Ovary (tissue), 7 donors: ENCODE measurements at regions not wholly inside any gene's neighbourhood (a gene's known extent, or its start where the extent isn't known, plus 50 kb on each side); places are given as distances from the start of the nearest gene placed in this dataset.

Source experiments
- DNase-seq, 5 donors: peaks; one replicate each; pipeline ENCODE4 v3.0.0-alpha.2; 2019 to 2020
- H3K27ac ChIP-seq, 2 donors: fragments of 200-600 bp; one replicate each; pipeline versions ENCODE4 v1.5.1 to v1.8.0; 2019 to 2022
- H3K27me3 ChIP-seq: fragments of 200-600 bp; one replicate; pipeline ENCODE4 v1.8.0; 2022
- H3K36me3 ChIP-seq: fragments of 200-600 bp; sonication (generic); one replicate; pipeline ENCODE4 v1.5.1; 2019
- H3K4me1 ChIP-seq: one replicate; pipeline ENCODE4 v1.8.1; 2013; ENCODE audit warnings: mild to moderate bottlenecking, moderate library complexity; ENCODE audit not compliant: insufficient read depth
- H3K4me3 ChIP-seq: fragments of 200-600 bp; sonication (generic); one replicate; pipeline ENCODE4 v1.5.1; 2017
- H3K9me3 ChIP-seq, 2 donors: fragments of 200-600 bp in 1 of 2; sonication (generic) in 1 of 2; one replicate each; pipeline versions ENCODE4 v1.5.1 to v1.8.1; 2013 to 2019; ENCODE audit warnings: mild to moderate bottlenecking in 1 of 2, moderate library complexity in 1 of 2
- CTCF ChIP-seq, 3 donors: fragments of 450-650 bp in 2 of 3; fragments of 200-600 bp in 1 of 3; IDR thresholded peaks; one replicate each; pipeline versions ENCODE4 v1.5.1 to v1.8.0; 2016 to 2022; ENCODE audit warnings: antibody characterized with exemption in 3 of 3, mild to moderate bottlenecking in 1 of 3
- EP300 ChIP-seq: sonication (generic); formaldehyde crosslinking; IDR thresholded peaks from one replicate; pipeline ENCODE4 v1.6.1; 2017; ENCODE audit warnings: antibody characterized with exemption
- POLR2A ChIP-seq: fragments of 450-650 bp; IDR thresholded peaks from one replicate; pipeline ENCODE4 v1.6.1; 2017; ENCODE audit warnings: antibody characterized with exemption, mild to moderate bottlenecking, moderate library complexity
- WGBS, 3 donors: extraction: QIAGEN DNeasy Blood & Tissue Kit in 1 of 3; methylation state at CpG; one replicate each; pipeline versions ENCODE4 v1.1.5 to v1.1.7; 2013 to 2017; 5-methylcytosine and 5-hydroxymethylcytosine counted together
- intact Hi-C, 4 donors: fragments of 100-400 bp; cut with DNase I; formaldehyde crosslinking; loops; one replicate each; pipeline versions ENCODE4 v1.11.0 to v1.15.1; 2022 to 2023
- donor health status: DM: no; HTN: no; CAD: no; lungs with moderate emphysema.
- donor health status: DM: no; HTN: no; CAD: no.
- donor health status: Bipolar disorder and iron deficiency.
- donor health status: DM: no; HTN: no; CAD: no.
- donor health status: DM: yes; HTN: yes; CAD: no.

GRCh38 chr4:176575141-176575730, 217.5 kb downstream of the VEGFC start:
- DNase-seq = no peak
- Histone ChIP-seq H3K36me3 (no peaks in the 10 kb centered on the region), H3K4me3 (no peak overlapping the region), H3K4me1 (peaks cover 4% of the 10 kb centered on the region), H3K9me3 (no peaks in the 10 kb centered on the region), H3K27ac (no peak overlapping the region), H3K27me3 (no peaks in the 10 kb centered on the region)
- intact Hi-C loops = no loop called here
- TF ChIP-seq CTCF (IDR thresholded peaks at IDR 0.05) = no peak
- no peak for TF ChIP-seq POLR2A
- no peak for TF ChIP-seq EP300
- 6 to 11% (median 7%) methylated on average over 2 of the region's 2 CpGs for WGBS, 3 donors

GRCh38 chr4:176579226-176579625, 213.5 kb downstream of the VEGFC start:
- Histone ChIP-seq H3K4me1 (peaks cover 2% of the 10 kb centered on the region), H3K4me3 (no peak overlapping the region), H3K27me3 (no peaks in the 10 kb centered on the region), H3K9me3 (no peaks in the 10 kb centered on the region), H3K27ac (no peak overlapping the region), H3K36me3 (no peaks in the 10 kb centered on the region)
- DNase-seq = no peak
- TF ChIP-seq POLR2A = no peak
- no peak for TF ChIP-seq CTCF (IDR thresholded peaks at IDR 0.05)
- no peak for TF ChIP-seq EP300
- intact Hi-C loops = no loop called here
- 17 to 60% (median 36%) methylated on average over 6 of the region's 6 CpGs for WGBS, 3 donors

- no peaks in the 10 kb centered on the region for H3K9me3 ChIP-seq
- H3K36me3 ChIP-seq = no peaks in the 10 kb centered on the region
- TF ChIP-seq EP300 (no peak), CTCF (IDR thresholded peaks at IDR 0.05) (no peak), POLR2A (no peak)
- no peak overlapping the region for H3K4me3 ChIP-seq
- no peak overlapping the region for H3K27ac ChIP-seq
- WGBS, 3 donors = 95 to 96% (median 96%) methylated on average over 5 of the region's 5 CpGs
- intact Hi-C loops = no loop called here
- no peaks in the 10 kb centered on the region for H3K4me1 ChIP-seq
- DNase-seq = no peak
- H3K27me3 ChIP-seq = no peaks in the 10 kb centered on the region
Observed at GRCh38 chr4:176583278-176583677, 209.4 kb downstream of the VEGFC start.

GRCh38 chr4:176584031-176584606, 208.6 kb downstream of the VEGFC start:
- DNase-seq = no peak
- TF ChIP-seq CTCF (IDR thresholded peaks at IDR 0.05) (no peak), EP300 (no peak), POLR2A (no peak)
- Histone ChIP-seq H3K36me3 (no peaks in the 10 kb centered on the region), H3K9me3 (no peaks in the 10 kb centered on the region), H3K4me1 (no peaks in the 10 kb centered on the region), H3K27me3 (no peaks in the 10 kb centered on the region), H3K4me3 (no peak overlapping the region), H3K27ac (no peak overlapping the region)
- intact Hi-C loops = no loop called here
- 86 to 90% (median 88%) methylated on average over 7 of the region's 7 CpGs for WGBS, 3 donors
